ENCODE measurements at regions not wholly inside any gene's neighbourhood (a gene's known extent, or its start where the extent isn't known, plus 50 kb on each side); places are given as distances from the start of the nearest gene placed in this dataset.

GRCh38 chr16:50475170-50475569 is 73.0 kb upstream of the NKD1 start:
- DNase-seq: no peak
- no peak for TF ChIP-seq CTCF (IDR thresholded peaks at IDR 0.05)
- peaks cover 12% of the 10 kb centered on the region for H3K27me3 Mint-ChIP-seq (ENCODE audit: insufficient read depth)
- H3K9me3 Mint-ChIP-seq: no peaks in the 10 kb centered on the region
- H3K36me3 Mint-ChIP-seq (ENCODE audit: low read depth): no peaks in the 10 kb centered on the region
- no peak overlapping the region for H3K27ac Mint-ChIP-seq
- peaks cover 7% of the 10 kb centered on the region; the same call in 1 of the 2 replicates for H3K4me1 Mint-ChIP-seq (ENCODE audit: low read depth)
- no peak overlapping the region for H3K4me3 Mint-ChIP-seq

- H3K9me3 Mint-ChIP-seq: no peaks in the 10 kb centered on the region
- no peak for TF ChIP-seq CTCF (IDR thresholded peaks at IDR 0.05)
- H3K27me3 Mint-ChIP-seq (ENCODE audit: insufficient read depth): peaks cover 19% of the 10 kb centered on the region
- H3K27ac Mint-ChIP-seq: no peak overlapping the region
- no peaks in the 10 kb centered on the region for H3K36me3 Mint-ChIP-seq (ENCODE audit: low read depth)
- peaks cover 7% of the 10 kb centered on the region; the same call in 1 of the 2 replicates for H3K4me1 Mint-ChIP-seq (ENCODE audit: low read depth)
- DNase-seq: no peak
- H3K4me3 Mint-ChIP-seq: no peak overlapping the region
Measured at GRCh38 chr16:50474138-50474537, 74.1 kb upstream of the NKD1 start.

- Mint-ChIP-seq H3K4me1 (ENCODE audit: low read depth) (peaks cover 7% of the 10 kb centered on the region; the same call in 1 of the 2 replicates), H3K27ac (no peak overlapping the region), H3K4me3 (no peak overlapping the region), H3K36me3 (ENCODE audit: low read depth) (no peaks in the 10 kb centered on the region), H3K9me3 (no peaks in the 10 kb centered on the region), H3K27me3 (ENCODE audit: insufficient read depth) (peaks cover 24% of the 10 kb centered on the region)
- no peak for DNase-seq
- no peak for TF ChIP-seq CTCF (IDR thresholded peaks at IDR 0.05)
Measured at GRCh38 chr16:50473356-50473945, 74.7 kb upstream of the NKD1 start.

- Mint-ChIP-seq H3K27ac (no peak overlapping the region), H3K36me3 (ENCODE audit: low read depth) (no peaks in the 10 kb centered on the region), H3K9me3 (no peaks in the 10 kb centered on the region), H3K27me3 (ENCODE audit: insufficient read depth) (peaks cover 23% of the 10 kb centered on the region), H3K4me1 (ENCODE audit: low read depth) (peaks cover 7% of the 10 kb centered on the region; the same call in 1 of the 2 replicates), H3K4me3 (no peak overlapping the region)
- DNase-seq: no peak
- no peak for TF ChIP-seq CTCF (IDR thresholded peaks at IDR 0.05)
Measured at GRCh38 chr16:50472472-50472871, 75.7 kb upstream of the NKD1 start.

- H3K27ac Mint-ChIP-seq: no peak overlapping the region
- peaks cover 25% of the 10 kb centered on the region for H3K27me3 Mint-ChIP-seq (ENCODE audit: insufficient read depth)
- no peak for TF ChIP-seq CTCF (IDR thresholded peaks at IDR 0.05)
- H3K4me3 Mint-ChIP-seq: no peak overlapping the region
- no peaks in the 10 kb centered on the region for H3K9me3 Mint-ChIP-seq
- peaks cover 7% of the 10 kb centered on the region; the same call in 1 of the 2 replicates for H3K4me1 Mint-ChIP-seq (ENCODE audit: low read depth)
- no peaks in the 10 kb centered on the region for H3K36me3 Mint-ChIP-seq (ENCODE audit: low read depth)
- no peak for DNase-seq
Measured at GRCh38 chr16:50470687-50471086, 77.5 kb upstream of the NKD1 start.
